ENCODE measurements at regions not wholly inside any gene's neighbourhood (a gene's known extent, or its start where the extent isn't known, plus 50 kb on each side); places are given as distances from the start of the nearest gene placed in this dataset.

DNA sequence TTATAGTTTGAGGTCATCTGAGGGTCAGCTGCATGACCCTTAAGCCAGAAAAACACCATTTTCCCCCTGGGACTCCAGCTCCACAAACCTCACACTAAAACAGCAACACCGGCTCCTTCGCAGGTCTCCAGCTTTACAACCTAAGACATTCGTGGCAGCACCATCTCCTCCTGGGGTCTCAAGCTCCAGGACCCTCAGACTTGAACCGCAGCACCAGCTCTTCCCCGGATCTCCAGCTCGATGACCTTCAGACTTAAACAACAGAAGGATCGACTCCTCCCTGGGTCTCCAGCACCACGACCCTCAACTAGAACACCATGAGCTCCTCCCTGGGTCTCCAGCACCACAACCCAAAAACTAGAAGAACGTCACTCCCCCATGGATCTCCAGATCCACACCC is 233.7 kb upstream of the CNTN6 start:
- Histone ChIP-seq H3K27me3 (replicated peaks; ENCODE audit: insufficient read depth, low read depth, low read length, poor library complexity) (no peaks in the 10 kb centered on the region), H3K4me1 (ENCODE audit: insufficient read depth, low read length, poor library complexity, severe bottlenecking) (no peaks in the 10 kb centered on the region), H3K9me3 (ENCODE audit: low read depth, low read length, poor library complexity, severe bottlenecking) (peaks cover 3% of the 10 kb centered on the region), H3K27ac (ENCODE audit: low read depth, low read length, poor library complexity, severe bottlenecking) (no peak overlapping the region), H3K36me3 (ENCODE audit: insufficient read depth, low read length, poor library complexity, severe bottlenecking) (no peaks in the 10 kb centered on the region), H3K4me3 (ENCODE audit: low read depth, low read length, poor library complexity, severe bottlenecking) (no peak overlapping the region)
- TF ChIP-seq EZH2 (IDR thresholded peaks at IDR 0.05; ENCODE audit: borderline replicate concordance, low read depth, low read length, poor library complexity, severe bottlenecking) (no peak), CTCF (conservative IDR thresholded peaks at IDR 0.05; ENCODE audit: low read depth, low read length) (no peak)
- no peak for DNase-seq (ENCODE audit: low spot score)
- BruUV-seq (replicated peaks): no TSS peak
- ChIA-PET POLR2A (ENCODE audit: low non-redundant PET) (no interaction called here), CTCF (no interaction called here)
- intact Hi-C loops (cut with micrococcal nuclease; ENCODE audit: unreplicated experiment): loop anchor here (10.0 kb wide), 1 partner anchor 224 kb away; no protein-coding TSS in a partner anchor

DNA sequence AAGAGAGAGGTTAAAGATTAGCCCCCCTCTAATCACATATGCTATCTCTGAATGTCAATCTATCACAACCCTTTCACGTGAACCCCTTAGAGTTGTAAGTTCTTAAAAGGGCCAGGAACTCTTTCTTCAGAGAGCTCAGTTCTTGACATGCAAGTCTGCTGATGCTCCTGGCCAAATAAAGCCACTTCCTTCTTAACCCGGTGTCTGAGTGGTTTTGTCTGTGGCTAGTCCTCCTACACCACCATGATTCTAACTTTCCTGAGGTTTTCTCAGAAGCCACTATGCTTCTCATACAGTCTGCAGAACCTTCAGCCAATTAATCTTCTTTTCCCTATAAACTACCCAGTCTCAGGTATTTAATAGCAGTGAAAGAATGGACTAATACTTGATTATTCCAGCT is 231.1 kb upstream of the CNTN6 start:
- CTCF ChIA-PET: no interaction called here
- Histone ChIP-seq H3K4me1 (ENCODE audit: insufficient read depth, low read length, poor library complexity, severe bottlenecking) (no peaks in the 10 kb centered on the region), H3K27ac (ENCODE audit: low read depth, low read length, poor library complexity, severe bottlenecking) (no peak overlapping the region), H3K9me3 (ENCODE audit: low read depth, low read length, poor library complexity, severe bottlenecking) (peaks cover 3% of the 10 kb centered on the region), H3K27me3 (replicated peaks; ENCODE audit: insufficient read depth, low read depth, low read length, poor library complexity) (no peaks in the 10 kb centered on the region), H3K4me3 (ENCODE audit: low read depth, low read length, poor library complexity, severe bottlenecking) (no peak overlapping the region), H3K36me3 (ENCODE audit: insufficient read depth, low read length, poor library complexity, severe bottlenecking) (no peaks in the 10 kb centered on the region)
- intact Hi-C loops (cut with micrococcal nuclease; ENCODE audit: unreplicated experiment): no loop called here
- no TSS peak for BruUV-seq (replicated peaks)
- POLR2A ChIA-PET (ENCODE audit: low non-redundant PET): no interaction called here
- no peak for DNase-seq (ENCODE audit: low spot score)
- TF ChIP-seq CTCF (conservative IDR thresholded peaks at IDR 0.05; ENCODE audit: low read depth, low read length) (no peak), EZH2 (IDR thresholded peaks at IDR 0.05; ENCODE audit: borderline replicate concordance, low read depth, low read length, poor library complexity, severe bottlenecking) (no peak)

DNA sequence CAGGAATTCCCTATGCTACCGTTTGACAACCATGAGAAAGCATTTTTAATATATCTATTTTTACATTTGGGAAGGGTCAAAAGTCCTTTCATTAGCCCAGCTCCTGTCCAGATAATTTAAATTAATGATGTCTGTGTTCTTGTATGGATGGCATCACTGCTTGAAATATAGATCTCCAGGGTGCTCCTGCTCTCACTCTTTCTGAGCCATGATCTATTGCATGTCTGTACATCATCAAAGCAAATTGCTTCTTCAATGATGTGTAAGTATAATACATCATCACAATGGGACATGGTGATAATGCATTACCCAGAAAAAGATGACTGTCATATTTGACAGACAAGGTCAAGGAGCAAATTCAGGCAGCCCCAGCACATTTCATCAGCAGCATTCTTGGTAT is 223.6 kb upstream of the CNTN6 start:
- no peak overlapping the region for H3K4me3 ChIP-seq (ENCODE audit: low read depth, low read length, poor library complexity, severe bottlenecking)
- no TSS peak for BruUV-seq (replicated peaks)
- CTCF ChIA-PET: no interaction called here
- TF ChIP-seq EZH2 (IDR thresholded peaks at IDR 0.05; ENCODE audit: borderline replicate concordance, low read depth, low read length, poor library complexity, severe bottlenecking) (no peak), CTCF (conservative IDR thresholded peaks at IDR 0.05; ENCODE audit: low read depth, low read length) (no peak)
- POLR2A ChIA-PET (ENCODE audit: low non-redundant PET): no interaction called here
- no peaks in the 10 kb centered on the region for H3K27me3 ChIP-seq (replicated peaks; ENCODE audit: insufficient read depth, low read depth, low read length, poor library complexity)
- no peaks in the 10 kb centered on the region for H3K36me3 ChIP-seq (ENCODE audit: insufficient read depth, low read length, poor library complexity, severe bottlenecking)
- intact Hi-C loops (cut with micrococcal nuclease; ENCODE audit: unreplicated experiment): no loop called here
- H3K4me1 ChIP-seq (ENCODE audit: insufficient read depth, low read length, poor library complexity, severe bottlenecking): no peaks in the 10 kb centered on the region
- no peak for DNase-seq (ENCODE audit: low spot score)
- no peak overlapping the region for H3K27ac ChIP-seq (ENCODE audit: low read depth, low read length, poor library complexity, severe bottlenecking)
- H3K9me3 ChIP-seq (ENCODE audit: low read depth, low read length, poor library complexity, severe bottlenecking): no peaks in the 10 kb centered on the region
